GM21360 (cell line): ENCODE measurements at regions not wholly inside any gene's neighbourhood (a gene's known extent, or its start where the extent isn't known, plus 50 kb on each side); places are given as distances from the start of the nearest gene placed in this dataset.

Experiments used
- ATAC-seq: cut with Tn5 transposase; IDR thresholded peaks from one replicate; pipeline ENCODE4 v1.9.1; 2021; ENCODE audit warnings: mild to moderate bottlenecking, moderate library complexity; ENCODE audit not compliant: unreplicated experiment

DNA sequence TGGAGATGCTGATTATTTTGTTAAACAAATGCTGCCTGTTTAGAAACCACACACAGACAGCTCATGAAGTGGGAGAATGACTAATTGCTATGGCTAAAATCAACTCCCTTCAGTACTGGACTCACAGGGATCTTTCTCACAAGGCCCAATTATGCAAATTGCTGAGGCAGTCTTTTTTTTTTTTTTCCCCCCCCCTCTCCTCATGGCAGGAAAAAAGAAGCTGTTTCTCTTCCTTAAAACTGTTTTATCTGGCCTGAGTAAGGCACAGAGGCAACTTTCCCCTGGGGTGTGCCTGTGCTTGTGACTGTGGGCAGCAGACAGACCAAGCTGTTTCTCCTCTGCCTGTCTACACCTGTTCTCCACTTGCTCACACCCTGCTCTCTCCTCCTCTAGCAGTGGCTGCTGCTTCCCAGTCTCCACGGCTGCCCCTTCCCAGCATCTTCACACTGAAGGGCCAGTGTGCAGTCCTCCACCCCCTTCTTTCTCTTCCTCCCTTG is 65.4 kb upstream of the STEAP1B start:
- ATAC-seq: peak; percentile 36

DNA sequence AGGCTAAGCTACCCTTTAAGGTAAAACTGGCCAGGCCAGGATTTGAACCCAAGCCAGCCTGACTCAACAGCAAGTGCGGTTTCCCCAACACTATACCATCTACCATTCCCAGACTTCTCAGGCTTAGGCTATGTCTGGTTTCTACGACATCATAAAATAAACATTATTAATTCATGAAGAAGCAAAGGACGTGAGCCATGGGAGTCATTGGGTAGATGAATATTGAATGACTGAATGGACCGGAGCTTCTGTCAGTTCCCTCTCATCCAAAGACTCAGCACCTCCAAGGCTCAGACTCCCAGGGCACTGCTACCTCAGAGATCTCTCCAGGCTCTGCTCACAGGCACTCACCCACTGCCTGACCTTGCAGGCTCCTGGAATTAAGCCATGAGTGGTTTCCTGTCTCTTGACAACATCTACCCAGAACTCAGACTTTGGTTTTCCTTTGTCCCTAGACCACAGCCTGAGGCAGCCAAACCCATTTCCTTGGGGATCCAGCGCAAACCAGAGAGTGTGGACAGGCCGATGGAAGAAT is 64.6 kb upstream of the STEAP1B start:
- ATAC-seq: no peak

DNA sequence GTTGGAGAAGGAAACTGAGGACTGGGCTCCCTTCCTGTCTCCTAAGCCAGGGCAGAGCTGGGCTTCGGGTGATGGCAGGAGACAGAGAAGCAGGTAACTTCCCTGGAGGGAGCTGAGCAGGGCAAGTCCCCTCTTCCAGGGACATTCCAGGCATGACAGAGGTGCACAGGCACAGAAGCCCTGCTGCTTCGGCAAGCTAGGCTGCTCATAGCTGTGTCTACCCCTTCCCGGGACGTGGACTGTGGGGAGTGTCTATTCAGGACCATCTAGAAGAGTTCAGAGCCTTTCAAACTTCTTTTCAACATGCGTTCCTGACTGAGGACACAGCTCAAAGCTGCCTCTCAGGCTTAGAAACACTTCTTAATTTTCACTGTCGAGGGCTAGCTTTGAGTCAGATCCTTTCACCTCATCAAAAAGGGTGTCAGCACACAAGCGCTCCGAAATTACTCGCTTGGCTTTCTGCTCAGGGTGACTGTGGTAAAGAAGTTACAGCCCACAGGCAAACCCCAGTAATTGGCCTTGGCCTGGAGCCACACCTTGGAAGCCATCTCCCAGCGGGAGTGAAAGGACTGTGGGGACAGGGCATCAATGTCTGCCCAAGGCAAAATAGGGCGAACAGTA is 63.7 kb upstream of the STEAP1B start:
- ATAC-seq: peak; percentile 43

DNA sequence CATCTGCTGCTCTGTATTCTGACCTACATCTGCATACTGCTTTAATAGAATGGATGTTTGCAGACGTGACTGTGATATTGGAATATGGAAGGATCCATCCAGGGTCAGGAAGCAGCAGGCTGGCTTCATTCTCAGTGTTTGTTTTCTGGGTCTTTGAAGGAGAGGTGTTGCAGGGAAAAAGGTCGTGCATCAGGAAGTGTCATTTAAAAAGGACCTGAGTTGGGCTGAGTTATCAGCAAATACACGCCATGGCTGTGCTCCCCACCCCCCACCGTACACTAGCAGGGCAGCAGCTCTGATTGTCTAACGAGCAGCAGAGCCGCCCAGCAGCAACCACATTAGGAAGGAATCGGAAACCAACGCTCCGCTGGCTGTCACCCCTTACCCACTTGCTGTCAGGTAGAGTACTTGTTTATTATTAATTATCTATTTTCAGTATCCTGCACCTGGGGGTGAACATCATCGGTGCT is 63.1 kb upstream of the STEAP1B start:
- ATAC-seq: no peak

DNA sequence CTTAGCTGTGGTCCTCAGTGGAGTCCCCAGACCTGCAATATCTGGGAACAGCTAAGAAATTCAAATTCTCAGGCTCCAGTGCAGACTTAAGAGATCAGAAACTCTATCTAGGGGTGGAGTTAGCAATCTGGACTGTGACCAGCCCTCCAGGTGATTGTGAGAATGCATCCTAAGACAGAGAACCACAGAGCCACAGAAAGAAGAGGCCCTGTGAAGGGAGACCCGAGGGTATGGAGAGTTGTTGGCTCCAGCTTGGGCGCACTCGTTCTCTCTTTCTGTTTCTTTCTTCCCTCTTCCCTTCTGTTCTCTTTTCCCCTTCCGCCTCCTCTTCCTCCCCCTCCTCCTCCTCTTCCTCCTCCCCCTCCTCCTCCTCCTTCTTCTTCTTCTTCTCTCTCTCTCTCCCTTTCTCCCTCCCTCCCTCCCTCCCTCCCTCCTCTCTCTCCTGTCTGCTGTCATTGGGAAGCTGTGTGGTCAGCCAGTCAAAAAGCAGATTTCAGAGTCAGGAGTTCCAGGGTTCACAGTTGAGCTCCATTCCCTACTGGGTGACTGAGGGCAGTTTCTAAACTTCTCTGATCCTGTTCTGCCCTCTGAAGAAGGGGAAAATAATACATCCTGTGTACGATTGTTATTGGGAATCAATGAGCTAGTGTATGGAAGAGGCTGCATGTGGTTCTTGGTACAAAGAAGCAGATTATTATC is 62.1 kb upstream of the STEAP1B start:
- ATAC-seq: peak; percentile 36

DNA sequence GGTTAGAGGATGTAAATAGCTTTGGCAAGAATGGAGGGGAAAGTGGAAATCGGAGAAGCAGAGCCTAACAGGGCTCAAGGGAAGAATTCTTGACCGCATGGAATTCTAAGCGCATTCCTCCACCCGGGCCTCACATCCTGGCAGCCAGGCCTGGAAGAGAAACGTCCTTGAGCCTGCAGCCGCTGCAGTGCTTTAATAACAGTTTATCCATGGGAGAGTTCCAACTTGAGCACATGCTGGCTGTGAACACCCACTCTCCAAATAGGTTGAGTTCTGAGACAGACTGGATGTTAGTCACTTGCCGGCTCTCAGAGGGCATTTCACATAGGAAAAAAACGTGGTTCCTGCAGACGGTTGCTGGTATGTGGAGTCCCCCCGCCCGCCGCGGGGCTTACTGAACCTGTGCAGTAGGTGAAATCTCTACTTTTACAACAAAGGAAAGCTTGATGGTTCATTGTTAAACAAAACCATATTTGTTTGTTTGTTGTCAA is 61.4 kb upstream of the STEAP1B start:
- no peak for ATAC-seq

DNA sequence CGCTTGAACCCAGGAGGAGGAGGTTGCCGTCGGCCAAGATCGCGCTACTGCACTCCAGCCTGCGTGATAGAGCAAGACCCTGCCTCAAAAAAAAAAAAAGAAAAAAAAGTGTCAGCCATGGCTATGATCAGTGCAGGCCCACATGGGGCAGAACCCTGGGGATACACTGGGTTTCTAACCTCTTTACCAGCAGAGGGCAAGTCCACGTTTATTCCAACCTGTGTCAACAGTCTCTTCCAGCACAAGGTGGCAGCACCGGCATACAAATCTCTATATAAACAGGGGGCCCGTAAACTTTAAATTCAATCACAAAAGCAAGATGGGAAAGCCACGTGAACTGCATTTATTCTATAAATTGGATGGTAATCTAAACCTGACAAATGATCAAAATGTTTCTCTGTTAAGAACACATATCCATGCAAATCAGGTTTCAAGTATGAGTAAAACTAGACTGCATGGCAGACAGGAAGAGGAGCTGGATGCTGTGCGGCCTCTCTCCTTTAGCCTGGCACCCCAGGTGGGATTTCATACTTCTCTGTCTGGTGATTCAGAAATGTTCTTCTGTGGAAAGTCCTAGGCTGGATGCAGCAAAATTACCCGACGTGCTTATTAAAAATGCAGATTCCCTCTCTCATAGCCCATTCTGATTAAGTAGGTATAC is 60.0 kb upstream of the STEAP1B start:
- peak; percentile 46 for ATAC-seq

DNA sequence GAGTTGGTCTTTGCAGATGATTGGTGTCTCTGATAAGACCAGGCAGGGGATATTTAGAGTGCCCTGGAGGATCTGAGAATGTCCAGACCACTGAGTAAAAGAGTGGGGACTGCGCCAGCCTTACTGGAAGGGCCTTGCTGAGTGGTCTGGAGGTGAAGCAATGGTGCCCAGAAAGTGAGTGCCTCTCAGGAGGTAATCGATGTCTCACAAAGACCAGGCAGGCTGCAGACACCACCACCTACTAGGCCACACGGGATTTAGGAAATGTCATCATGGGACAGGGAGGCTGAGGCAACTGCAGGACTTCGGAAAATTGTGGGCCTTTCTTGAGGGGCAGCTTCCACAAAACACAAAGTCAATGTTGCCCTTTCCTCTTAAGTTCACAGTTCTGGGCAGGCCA is 57.2 kb upstream of the STEAP1B start:
- no peak for ATAC-seq

DNA sequence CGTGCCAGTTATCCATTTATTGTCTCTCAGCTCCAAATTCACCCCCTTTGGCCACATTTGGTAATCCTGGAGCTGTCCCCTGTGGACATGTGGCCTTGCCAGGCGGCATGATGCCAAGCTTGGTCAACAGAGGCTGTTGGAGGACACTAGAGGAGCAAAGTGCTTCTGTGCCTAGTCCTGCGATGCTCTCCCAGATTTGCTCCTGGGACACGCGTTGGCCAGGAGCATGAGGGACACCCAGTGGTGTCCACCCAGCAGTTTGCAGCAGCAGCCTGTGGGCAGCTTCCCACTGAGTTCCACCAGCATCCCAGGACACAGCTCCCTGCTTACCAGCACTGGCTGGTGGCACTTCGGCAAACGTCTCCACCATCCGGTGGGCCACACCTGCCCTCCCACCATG is 55.5 kb upstream of the STEAP1B start:
- no peak for ATAC-seq

DNA sequence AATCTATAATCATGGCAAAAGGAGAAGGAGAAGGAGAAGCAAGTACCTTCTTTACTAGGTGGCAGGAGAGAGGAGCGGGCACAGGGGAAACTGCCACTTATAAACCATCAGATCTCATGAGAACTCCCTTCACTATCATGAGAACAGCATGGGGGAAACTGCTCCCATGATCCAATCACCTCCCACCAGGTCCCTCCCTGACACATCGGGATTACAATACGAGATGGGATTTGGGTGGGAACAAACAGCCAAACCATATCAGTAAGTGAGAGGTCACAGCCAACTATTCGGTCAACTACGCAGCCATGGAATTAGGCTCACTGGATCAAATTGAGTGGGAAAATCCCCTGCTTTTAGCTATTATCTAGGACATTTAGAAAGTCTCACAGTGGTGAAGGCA is 54.2 kb upstream of the STEAP1B start:
- ATAC-seq: no peak

DNA sequence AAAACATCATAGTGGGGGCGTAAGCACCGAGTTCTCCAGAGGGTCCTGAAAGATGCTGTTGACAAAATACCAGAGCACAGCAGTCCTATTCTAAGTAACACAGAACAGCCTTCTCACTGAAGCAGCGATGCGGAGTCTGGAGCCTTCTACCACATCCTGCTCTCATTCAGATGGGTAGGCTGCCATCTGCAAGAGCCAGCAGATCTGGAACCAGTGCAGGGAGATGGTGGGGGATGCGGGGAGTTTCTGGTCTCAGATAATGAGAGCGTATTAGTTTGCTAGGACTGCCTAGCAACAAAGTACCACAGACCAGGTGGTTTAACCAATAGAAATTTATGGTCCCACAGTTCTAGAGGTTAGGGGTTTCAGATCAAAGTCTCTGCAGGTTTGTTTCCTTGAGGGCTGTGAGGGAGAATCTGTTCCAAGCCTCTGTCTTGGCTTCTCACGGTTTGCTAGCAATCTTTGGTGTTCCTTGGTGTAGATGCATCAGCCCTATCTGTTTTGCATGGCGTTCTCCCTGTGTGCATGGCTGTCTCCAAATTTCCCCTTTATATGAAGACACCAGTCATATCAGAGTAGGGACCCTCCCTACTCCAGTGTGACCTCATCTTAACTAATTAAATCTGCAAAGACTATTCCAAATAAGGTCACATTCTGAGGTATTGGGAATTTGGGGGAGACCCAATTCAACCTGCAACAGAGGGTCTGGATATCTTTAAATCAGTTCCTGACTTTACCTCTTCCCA is 52.0 kb upstream of the STEAP1B start:
- ATAC-seq: peak; percentile 76

DNA sequence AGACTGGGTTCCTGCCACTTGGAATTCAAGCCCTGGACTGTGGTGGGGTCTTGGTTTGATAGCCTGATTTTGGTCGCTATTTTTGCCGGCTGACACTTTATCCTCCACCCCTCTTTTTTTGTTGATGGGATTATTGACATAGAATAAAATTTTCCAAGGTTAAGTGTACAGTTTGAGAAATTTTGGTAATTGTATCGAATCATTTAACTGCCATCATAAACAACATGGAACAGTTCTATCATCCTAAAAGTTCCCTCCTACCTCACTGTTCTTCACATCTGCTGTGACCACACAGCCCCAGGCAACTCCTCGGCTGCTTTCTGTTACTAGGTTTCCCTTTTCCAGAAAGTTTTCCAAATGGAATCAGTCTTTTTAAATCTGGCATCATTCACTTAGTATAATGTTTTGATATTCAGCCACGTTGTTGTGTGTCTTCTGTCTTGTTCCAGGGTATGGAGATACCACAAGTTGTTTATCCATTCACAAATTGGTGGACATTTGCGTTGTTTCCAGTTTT is 50.6 kb upstream of the STEAP1B start:
- no peak for ATAC-seq

DNA sequence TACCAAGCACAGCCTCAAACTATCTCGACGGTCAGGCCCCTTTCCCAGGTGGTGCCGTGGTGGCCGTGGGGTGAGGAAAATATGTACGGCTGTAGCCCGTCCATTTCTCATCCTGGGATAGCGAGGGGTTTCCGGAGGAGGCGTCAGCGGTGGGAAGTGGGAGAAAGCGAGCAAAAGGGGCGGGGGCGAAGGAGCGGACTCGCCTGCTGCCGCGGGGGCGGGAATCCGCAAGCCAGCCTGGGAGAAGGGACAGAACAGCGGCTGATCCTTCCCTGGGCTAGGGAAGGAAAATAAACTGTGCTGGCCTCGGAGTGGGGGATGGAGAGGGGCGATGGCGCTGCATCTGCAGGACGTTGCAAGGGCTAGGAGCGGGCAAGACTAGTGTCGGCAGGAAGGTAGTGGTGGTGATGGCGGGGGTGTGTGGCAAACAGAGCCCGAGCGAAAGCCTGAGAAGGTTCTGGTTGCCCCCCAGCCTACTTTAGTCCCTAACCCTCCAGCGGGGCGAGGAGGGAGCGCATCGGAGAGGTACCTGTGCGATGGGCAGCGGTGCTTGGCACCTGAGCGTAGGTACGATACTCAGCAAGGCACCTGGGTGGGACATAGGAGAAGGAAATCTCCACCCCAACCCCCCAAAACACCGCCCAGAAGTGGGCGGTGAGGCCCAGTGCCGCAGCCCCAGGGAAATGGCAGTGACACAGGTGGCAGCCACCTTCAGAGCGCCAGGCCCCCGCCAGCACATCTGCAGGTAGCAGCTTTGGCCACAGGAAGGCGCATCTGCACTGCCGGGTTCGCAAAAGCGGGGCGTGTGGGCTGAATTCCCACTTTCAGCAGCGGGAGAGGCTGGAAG is 49.9 kb upstream of the STEAP1B start:
- no peak for ATAC-seq
